NOMO-1 treated with DMSO at 0.1 percent for 48 hours (cell line): ENCODE measurements at regions not wholly inside any gene's neighbourhood (a gene's known extent, or its start where the extent isn't known, plus 50 kb on each side); places are given as distances from the start of the nearest gene placed in this dataset.
"Not testable (repeated sequence)": the region's sequence is repeated elsewhere in the genome, so short reads cannot be mapped to it uniquely, and the experiment has no call there.

Experiments
- DNase-seq: peaks from one replicate; lab custom pipeline; 2025; ENCODE audit not compliant: unreplicated experiment; lab: John Stamatoyannopoulos, UW

DNA sequence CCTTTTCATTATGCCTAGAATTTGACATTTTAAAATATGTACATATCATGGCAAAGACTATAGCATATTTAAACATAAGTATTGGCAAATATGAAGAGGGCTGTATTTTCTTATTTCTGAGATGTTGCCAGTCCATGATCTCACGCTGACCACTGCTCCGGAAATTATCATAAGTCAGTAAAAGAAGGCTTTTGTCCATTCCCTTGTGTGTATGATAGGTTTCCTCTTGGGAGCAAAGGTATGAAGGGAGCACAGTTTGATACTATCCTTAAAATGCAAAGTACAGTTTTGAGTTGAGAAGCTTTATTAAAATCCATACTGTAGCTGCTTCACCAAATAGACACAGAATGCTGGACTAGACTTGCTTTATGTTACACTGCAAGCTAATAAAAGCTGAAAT is 52.6 kb upstream of the AGA start:
- DNase-seq = no peak

DNA sequence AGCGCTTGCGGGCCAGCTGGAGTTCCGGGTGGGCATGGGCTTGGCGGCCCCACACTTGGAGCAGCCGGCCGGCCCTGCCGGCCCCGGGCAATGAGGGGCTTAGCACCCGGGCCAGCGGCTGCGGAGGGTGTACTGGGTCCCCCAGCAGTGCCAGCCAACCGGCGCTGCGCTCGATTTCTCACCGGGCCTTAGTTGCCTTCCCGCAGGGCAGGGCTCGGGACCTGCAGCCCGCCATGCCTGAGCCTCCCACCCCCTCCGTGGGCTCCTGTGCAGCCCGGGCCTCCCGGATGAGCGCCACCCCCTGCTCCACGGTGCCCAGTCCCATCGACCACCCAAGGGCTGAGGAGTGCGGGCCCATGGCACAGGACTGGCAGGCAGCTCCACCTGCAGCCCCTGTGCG is 53.4 kb upstream of the AGA start:
- not testable (repeated sequence) for DNase-seq

- no peak for DNase-seq
Measured at GRCh38 chr4:177499537-177499936, 57.3 kb upstream of the AGA start.

- DNase-seq = no peak
Measured at GRCh38 chr4:177505171-177505615, 63.0 kb upstream of the AGA start.

DNA sequence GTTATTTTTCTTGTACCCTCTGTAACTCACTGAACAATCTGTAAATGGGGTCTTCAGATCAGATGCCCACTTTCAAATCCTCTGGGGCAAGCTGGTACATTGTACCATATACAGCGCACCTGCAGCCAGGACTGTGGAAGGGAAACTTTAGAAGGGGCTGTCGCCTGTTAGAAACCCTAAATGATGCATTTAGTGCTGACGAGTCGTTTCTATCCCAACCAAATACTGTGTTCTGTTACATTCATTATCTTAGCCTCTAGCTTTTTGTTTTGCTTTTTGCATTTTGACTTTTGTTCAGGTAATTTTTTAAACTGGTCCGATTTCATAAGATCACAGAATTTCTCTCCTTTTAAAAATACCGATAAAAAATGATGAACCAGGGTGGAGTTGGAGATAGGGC is 66.4 kb upstream of the AGA start:
- no peak for DNase-seq

DNA sequence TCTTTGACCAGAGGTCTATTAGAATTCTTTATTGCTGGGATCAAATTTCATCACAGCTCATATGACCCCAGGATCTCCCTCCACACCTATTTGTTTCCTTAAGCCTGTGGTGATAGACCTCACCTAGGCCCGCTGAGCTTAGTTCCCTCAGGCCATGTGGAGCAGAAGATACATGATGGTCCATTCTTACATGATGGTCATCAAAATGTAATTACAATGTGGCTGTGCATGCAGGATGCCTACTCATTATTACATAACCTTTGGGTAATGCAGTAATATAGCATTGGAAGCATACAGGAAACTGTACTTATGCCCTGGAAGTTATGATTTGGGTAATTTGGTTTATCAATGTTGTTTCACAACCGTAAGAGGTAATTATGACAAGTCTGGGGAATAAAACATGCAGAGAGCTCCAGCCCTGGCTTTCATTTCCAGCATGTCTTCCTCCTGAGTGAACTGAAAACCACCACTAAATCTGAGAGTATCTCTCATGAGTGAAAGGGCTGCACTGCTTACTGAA is 67.0 kb upstream of the AGA start:
- no peak for DNase-seq

GRCh38 chr4:177511611-177512010 is 69.4 kb upstream of the AGA start:
- DNase-seq = no peak

DNA sequence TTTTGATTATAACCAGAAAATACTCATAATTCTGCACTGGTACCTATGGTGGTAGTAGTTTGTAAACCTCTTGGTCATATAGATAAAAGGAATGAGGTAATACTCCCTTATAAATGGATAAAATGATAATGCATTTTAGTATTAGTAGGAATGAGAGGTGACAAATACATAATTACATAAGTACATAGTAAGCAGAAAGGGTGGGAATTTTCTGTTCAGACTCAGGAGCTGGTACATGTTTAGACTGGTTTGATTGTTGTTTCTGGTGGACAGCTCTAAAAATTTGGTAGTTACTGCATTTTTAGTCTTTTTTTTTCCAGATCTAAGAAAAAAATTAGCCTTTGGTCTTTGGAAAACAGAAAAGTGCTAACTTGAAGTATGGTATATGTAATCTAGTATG is 70.4 kb upstream of the AGA start:
- DNase-seq = no peak

- DNase-seq = no peak
Measured at GRCh38 chr4:177517862-177518261, 75.6 kb upstream of the AGA start.

DNA sequence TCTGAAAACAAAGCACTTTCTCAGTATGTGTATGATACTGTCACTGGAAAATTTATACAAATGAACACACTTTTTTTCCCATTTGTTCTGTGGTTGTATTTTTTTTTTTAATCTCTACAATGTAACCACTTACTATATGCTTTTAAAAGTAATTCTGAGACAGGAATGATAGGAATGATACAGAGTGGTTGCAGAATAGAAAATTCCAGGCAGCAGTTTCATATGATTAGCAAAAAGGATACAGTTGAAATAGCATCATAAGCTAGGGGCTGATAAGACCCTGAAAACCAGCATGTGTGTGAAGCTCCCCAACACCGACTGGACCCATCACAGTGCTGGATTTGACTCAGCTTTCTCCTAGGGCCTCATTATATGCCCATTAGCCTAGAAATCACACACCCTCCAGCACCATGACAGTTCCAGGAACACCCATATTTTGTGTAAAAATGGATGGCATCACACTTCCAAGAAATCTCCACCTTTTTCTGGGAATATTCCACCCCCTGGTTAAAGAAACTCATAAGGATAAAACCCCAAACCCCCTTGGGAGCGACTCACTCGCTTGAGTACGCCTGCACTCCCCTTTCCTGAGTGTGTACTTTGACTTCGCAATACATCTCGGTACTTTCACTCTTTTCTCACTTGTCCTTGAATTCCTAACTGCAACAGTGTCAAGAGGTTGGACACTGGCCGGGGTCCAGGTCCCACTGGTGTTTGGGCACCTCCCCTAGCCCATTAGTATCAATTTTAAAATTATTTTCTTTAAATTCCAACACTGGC is 77.4 kb upstream of the AGA start:
- no peak for DNase-seq

DNA sequence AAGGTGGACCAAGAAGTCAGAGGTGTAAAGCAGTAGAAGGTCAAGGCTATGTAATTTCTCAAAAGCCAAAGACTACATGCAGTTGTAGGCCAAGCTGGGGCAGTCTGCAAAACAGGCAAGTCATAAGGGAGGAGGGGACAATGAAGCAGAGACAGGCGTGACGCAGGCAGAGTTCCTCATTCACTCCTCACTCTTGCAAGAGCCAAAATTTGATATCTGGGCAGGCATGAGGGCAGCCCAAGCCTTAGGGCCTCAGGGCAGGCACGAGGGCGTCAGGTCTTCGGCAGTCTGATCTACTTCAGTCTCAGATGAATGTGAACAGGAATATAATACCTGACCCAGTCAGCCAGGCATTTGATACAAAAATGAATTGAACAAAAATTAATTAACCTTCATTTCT is 86.4 kb upstream of the AGA start:
- DNase-seq = no peak

DNA sequence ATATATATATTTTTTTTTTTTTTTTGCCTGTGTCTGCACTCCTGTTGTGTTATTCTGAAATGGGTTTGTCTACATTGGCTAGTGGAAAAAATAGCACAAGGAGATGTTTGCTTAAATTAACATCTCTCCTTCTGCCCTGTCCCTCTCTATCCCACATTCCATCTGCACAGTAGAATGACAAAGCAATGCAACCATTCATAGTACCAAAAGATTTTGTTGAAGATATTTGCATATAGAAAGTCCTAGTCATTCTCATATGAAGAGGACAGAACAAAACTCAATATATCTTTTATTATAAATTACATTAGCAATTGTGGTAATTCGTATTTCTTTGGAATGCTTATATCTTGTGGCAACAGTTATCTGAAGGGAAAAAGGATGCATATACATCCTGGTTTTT is 88.3 kb upstream of the AGA start:
- no peak for DNase-seq

- peak; percentile 15 for DNase-seq
Measured at GRCh38 chr4:177532358-177532757, 90.1 kb upstream of the AGA start.

DNA sequence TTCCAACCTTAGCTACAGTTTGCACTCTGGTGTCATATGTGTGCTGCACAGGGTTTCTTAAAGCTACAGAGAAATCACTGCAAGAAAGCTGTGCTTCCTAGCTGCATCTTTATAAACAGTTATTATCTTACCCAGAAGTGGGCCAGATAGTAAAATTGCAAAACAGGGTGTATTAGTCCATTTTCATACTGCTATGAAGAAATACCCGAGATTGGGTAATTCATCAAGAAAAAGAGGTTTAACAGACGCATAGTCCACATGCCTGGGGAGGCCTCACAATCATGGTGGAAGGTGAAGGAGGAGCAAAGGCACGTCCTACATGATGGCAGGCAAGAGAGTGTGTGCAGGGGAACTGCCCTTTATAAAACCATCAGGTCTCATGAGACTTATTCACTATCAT is 92.6 kb upstream of the AGA start:
- not testable (repeated sequence) for DNase-seq

DNA sequence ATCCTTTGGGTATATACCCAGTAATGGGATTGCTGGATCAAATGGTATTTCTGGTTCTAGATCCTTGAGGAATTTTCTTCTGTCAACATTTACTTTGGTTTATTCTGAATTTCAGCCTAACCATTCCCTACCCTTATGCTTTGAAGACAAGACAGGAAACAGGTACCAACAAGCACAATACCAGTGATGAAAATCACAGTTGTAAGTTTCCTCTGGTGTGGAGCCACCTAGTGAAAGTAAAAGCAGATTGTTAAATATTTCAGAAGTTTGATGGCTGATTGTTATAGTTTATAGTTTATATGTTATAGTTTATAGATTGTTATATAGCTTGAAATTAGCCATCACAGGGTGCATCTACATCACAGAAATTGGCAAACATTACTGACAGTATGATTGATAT is 104.5 kb upstream of the AGA start:
- no peak for DNase-seq

GRCh38 chr4:177547985-177548384 is 105.7 kb upstream of the AGA start:
- no peak for DNase-seq

GRCh38 chr4:177555007-177555574 is 112.9 kb upstream of the AGA start:
- no peak for DNase-seq

- no peak for DNase-seq
Measured at GRCh38 chr4:177557416-177557815, 115.2 kb upstream of the AGA start.

DNA sequence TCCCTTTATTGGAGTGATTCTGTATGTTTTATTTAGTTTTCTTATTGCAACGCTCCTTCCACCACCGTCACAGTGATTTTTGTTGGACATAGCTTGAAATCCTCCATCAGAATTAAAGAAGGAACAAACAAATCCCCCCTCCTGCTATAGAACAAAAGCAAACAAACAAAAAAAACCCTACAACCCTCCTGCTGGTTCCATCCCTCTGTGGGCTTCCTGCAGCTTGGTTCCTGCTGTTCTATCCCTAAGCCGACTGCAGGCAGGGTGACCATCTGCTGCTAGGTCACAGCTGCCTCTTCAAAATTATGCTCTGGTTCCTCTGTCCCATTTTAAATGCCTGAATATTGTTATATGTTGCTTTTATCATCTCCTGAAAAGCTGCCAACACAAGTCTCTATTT is 116.8 kb upstream of the AGA start:
- DNase-seq = no peak

- DNase-seq = no peak
Measured at GRCh38 chr4:177562163-177562562, 119.9 kb upstream of the AGA start.

DNA sequence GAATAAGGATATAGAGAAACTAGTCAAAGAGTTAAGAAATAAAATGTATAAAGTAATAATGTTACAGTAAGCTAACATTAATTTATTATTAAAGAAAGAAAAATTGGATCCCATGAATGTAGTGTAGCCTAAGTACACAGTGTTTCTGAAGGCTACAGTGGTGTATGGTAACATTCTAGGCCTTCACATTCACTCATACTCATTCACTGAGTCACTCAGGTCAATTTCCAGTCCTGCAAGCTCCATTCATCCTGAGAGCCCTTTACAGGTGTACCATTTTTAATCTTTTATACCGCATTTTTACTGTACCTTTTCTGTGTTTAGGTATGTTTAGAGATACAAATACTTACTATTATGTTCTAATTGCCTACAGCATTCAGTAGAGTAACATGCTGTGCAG is 120.6 kb upstream of the AGA start:
- no peak for DNase-seq

- DNase-seq = no peak
Measured at GRCh38 chr4:177566691-177567090, 124.5 kb upstream of the AGA start.

DNA sequence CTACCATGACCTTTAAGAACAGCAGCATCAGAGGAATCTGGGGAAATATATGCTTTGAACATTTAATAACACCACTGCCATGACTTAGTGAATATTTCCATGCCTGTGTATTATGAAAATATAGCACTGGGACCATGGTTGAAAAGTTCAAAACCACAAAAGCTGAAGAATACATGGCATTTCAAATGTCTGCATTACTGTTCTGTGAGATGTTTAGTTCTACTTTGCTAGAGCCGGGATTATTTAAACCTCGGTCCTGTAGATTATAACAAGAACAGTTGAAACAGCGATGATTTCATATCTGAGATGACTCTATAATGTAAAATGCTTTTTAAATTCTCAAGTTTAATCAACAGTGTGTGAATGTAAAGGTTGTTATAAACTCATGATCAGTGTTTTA is 126.7 kb upstream of the AGA start:
- DNase-seq = no peak
